ENCODE measurements at regions not wholly inside any gene's neighbourhood (a gene's known extent, or its start where the extent isn't known, plus 50 kb on each side); places are given as distances from the start of the nearest gene placed in this dataset.

GRCh38 chr2:106280224-106280623 lies 86.1 kb upstream of the UXS1 start:
- TF ChIP-seq CTCF (IDR thresholded peaks at IDR 0.05), result no peak
- intact Hi-C loops (cut with micrococcal nuclease), result no loop called here
- H3K9me3 Mint-ChIP-seq, result no peaks in the 10 kb centered on the region
- ATAC-seq (no peak), DNase-seq (no peak)
- CTCF ChIA-PET, result no interaction called here
- H3K4me3 Mint-ChIP-seq, result no peak overlapping the region
- no peaks in the 10 kb centered on the region for H3K4me1 Mint-ChIP-seq (ENCODE audit: low read depth)
- H3K36me3 Mint-ChIP-seq (ENCODE audit: low read depth), result no peaks in the 10 kb centered on the region
- POLR2A ChIA-PET, result no interaction called here
- H3K27ac Mint-ChIP-seq, result no peak overlapping the region
- H3K27me3 Mint-ChIP-seq, result peaks cover 2% of the 10 kb centered on the region

- no peak for ATAC-seq
- Mint-ChIP-seq H3K4me1 (ENCODE audit: low read depth) (no peaks in the 10 kb centered on the region), H3K9me3 (no peaks in the 10 kb centered on the region), H3K27ac (no peak overlapping the region), H3K4me3 (no peak overlapping the region), H3K36me3 (ENCODE audit: low read depth) (no peaks in the 10 kb centered on the region), H3K27me3 (peaks cover 2% of the 10 kb centered on the region)
- no peak for TF ChIP-seq CTCF (IDR thresholded peaks at IDR 0.05)
- intact Hi-C loops (cut with micrococcal nuclease), result no loop called here
- POLR2A ChIA-PET, result no interaction called here
- DNase-seq, result no peak
- CTCF ChIA-PET, result no interaction called here
Observed at GRCh38 chr2:106278112-106278876, 84.2 kb upstream of the UXS1 start.

DNA sequence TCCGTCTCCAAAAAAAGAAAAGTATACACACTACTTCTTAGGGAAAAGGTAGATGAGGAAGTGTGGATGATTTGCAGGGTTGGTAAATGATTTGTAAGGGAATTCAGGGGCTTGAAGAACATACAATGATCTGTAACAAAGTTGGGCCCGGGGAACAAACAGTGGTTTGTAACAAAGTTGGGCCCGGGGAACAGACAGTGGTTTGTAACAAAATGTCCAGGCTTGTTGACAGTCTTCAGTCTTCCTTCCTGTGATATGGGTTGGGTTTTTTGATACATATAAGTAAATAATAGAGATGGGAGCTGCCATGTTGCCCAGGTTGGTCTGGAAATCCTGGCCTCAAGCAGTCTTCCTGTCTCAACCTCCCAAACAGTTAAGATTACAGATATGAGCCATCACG lies 83.3 kb upstream of the UXS1 start:
- ChIA-PET POLR2A (no interaction called here), CTCF (no interaction called here)
- Mint-ChIP-seq H3K4me1 (ENCODE audit: low read depth) (no peaks in the 10 kb centered on the region), H3K4me3 (no peak overlapping the region), H3K27me3 (peaks cover 2% of the 10 kb centered on the region), H3K36me3 (ENCODE audit: low read depth) (no peaks in the 10 kb centered on the region), H3K27ac (no peak overlapping the region), H3K9me3 (no peaks in the 10 kb centered on the region)
- TF ChIP-seq CTCF (IDR thresholded peaks at IDR 0.05), result no peak
- DNase-seq (no peak), ATAC-seq (no peak)
- intact Hi-C loops (cut with micrococcal nuclease), result no loop called here

DNA sequence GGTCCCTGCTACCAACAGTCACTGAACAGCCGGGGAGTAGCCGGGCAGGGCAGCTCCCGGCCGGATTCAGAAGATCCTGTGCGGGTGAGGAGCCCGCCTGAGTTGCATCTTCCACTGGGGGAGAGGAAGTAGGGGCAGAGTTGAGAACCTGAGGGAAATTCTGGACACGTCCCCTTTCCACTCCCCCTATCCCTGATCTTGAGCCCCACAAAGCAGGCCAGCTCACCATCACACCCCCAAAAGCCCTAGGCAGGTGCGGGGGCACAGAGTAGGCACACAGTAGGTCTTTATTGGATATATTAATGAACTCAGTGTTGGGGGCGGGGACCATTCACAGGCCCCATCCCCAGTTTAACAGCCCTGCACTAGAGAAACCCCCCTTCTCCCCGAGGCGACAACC lies 81.9 kb upstream of the UXS1 start:
- Mint-ChIP-seq H3K36me3 (ENCODE audit: low read depth) (no peaks in the 10 kb centered on the region), H3K27ac (no peak overlapping the region), H3K27me3 (peaks cover 1% of the 10 kb centered on the region), H3K9me3 (no peaks in the 10 kb centered on the region), H3K4me1 (ENCODE audit: low read depth) (peaks cover under 1% of the 10 kb centered on the region), H3K4me3 (no peak overlapping the region)
- intact Hi-C loops (cut with micrococcal nuclease), result no loop called here
- TF ChIP-seq CTCF (IDR thresholded peaks at IDR 0.05), result no peak
- DNase-seq (no peak), ATAC-seq (no peak)
- ChIA-PET POLR2A (no interaction called here), CTCF (no interaction called here)

GRCh38 chr2:106274668-106275067 lies 80.6 kb upstream of the UXS1 start:
- Mint-ChIP-seq H3K27ac (no peak overlapping the region), H3K4me3 (no peak overlapping the region), H3K9me3 (no peaks in the 10 kb centered on the region), H3K27me3 (peaks cover 3% of the 10 kb centered on the region), H3K36me3 (ENCODE audit: low read depth) (no peaks in the 10 kb centered on the region), H3K4me1 (ENCODE audit: low read depth) (peaks cover 8% of the 10 kb centered on the region)
- ChIA-PET POLR2A (no interaction called here), CTCF (no interaction called here)
- DNase-seq (no peak), ATAC-seq (no peak)
- no peak for TF ChIP-seq CTCF (IDR thresholded peaks at IDR 0.05)
- intact Hi-C loops (cut with micrococcal nuclease), result no loop called here
